NCI-H1436 (cell line): ENCODE measurements at regions not wholly inside any gene's neighbourhood (a gene's known extent, or its start where the extent isn't known, plus 50 kb on each side); places are given as distances from the start of the nearest gene placed in this dataset.
"Not testable (repeated sequence)": the region's sequence is repeated elsewhere in the genome, so short reads cannot be mapped to it uniquely, and the experiment has no call there.

Source experiments
- DNase-seq: peaks from one replicate; lab custom pipeline; 2025; lab: John Stamatoyannopoulos, UW

- DNase-seq, result no peak
These were observed 216.3 kb upstream of the ECI2 start for GRCh38 chr6:4351520-4352321.

DNA sequence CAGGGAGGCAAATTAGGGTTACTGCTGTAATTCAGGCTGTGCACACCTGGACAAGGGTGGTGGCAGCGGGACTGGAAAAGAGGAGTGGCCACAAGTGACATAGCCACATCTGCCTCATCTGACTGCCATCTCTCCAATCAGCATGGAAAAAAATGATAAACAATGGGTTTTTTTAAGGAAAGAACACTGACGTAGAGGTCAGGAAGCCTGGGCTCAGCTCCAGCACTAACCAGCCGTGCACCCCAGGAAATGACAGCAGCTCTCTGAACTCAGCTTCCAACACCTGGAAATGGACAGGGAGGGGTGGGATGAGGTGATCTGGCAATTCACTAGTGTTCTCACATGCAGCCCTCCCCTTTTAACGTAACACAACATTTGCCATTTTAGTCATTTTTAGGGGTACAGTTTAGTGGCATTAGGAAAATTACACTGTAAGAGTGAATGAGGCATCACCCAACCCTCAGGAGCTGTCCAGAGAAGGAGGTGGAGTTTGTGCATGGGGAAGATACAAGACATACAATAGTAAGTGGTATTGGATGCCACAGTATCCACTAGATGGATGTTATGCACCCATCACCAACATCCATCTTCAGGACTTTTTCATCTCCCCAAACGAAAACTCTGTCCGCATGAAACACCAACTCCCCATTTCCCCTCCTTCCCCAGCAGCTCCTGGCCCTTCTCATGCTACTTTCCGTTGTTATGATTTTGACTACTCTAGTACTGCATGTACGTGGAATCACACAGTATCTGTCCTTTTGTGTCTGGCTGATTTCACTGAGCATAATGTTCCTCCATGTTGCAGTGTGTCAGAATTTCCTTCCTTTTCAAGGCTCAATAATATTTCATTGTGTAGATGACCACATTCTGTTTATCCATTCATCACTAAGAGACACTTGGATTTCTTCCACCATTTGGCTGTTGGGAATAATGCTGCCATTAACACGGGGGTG is 215.5 kb upstream of the ECI2 start:
- DNase-seq, result no peak

GRCh38 chr6:4349931-4350330 is 214.6 kb upstream of the ECI2 start:
- no peak for DNase-seq

DNA sequence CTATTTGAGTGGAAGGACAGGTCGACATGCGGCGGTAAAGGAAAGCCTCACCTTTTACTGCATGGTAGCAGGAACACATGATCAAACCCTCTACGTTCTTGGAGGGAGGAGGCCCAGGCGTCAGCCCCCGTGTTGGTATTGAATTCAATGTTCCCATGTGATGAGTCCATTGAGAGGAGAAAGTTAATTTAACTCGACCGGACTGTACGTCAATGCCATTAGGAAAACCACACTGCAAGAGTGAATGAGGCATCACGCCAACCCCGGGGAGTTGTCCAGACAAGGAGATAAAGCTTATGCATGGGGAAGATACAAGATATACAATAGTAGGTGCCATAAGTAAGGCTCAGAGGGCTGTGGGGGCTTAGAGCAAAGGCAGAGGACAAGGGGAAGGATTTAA is 213.9 kb upstream of the ECI2 start:
- DNase-seq, result no peak

GRCh38 chr6:4348462-4349112 is 213.2 kb upstream of the ECI2 start:
- DNase-seq, result no peak

- DNase-seq, result no peak
These were observed 212.5 kb upstream of the ECI2 start for GRCh38 chr6:4347877-4348276.

GRCh38 chr6:4346659-4347333 is 211.4 kb upstream of the ECI2 start:
- DNase-seq, result no peak

GRCh38 chr6:4345543-4345942 is 210.2 kb upstream of the ECI2 start:
- no peak for DNase-seq

DNA sequence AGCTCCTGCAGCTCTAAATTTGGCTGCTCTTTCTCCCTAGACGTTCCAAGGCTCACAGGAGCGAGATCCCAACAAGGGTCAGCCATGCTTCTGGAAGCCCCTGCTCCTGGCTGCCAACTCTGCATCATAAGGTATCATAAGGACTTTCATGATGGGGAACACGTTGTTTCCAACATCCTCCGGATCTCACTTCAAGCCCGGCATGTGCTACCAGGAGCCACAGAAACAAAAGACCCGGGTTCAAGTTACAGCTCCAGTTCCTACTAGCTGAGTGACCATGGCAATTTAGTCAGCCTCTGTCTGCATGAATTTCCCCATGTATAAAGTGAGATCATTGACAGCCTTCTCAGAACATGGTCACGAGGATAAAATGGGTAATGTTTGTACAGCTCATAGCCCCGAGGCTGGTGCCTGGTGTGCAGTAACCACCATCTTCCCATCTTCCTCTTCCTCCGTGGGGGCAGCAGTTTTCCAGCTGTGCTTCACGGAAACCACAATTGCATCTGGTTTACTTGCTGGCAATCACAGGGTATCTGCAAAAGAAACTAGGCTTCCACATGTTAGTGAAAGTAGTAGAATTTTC is 209.0 kb upstream of the ECI2 start:
- DNase-seq, result no peak

- DNase-seq, result no peak
These were observed 207.2 kb upstream of the ECI2 start for GRCh38 chr6:4342407-4343137.

DNA sequence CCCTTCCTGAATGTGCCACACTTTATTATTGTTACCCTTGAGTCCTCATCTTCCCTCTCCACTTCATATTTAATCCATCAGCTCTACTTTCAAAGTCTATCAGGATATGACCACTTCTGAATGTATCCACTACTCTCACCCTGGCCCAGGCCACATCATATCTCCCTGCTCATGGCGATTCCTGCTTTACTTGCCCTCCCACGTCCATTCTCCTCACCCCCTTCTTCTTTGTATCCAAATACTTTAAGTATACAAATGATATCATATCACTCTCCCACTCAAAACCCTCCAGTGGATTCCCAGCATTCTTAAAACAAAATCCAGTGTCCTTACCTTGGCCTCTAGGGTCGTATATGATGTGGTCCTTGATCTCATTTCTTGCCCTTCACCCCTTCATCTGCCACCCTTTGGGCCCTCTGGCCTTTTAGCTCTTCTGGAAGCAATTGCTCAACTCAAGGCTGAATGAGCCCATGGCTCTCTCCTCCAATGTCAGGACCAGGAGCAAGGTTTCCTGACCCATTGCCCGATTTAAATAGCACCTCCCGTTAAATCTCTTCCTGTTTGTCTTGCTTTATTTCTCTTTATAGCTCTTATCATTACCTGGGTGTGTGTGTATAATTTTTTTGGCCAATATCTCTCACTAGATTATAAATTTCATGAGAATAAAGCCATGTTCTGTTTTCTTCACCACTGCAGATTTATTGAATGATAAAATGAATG is 205.9 kb upstream of the ECI2 start:
- DNase-seq, result no peak

DNA sequence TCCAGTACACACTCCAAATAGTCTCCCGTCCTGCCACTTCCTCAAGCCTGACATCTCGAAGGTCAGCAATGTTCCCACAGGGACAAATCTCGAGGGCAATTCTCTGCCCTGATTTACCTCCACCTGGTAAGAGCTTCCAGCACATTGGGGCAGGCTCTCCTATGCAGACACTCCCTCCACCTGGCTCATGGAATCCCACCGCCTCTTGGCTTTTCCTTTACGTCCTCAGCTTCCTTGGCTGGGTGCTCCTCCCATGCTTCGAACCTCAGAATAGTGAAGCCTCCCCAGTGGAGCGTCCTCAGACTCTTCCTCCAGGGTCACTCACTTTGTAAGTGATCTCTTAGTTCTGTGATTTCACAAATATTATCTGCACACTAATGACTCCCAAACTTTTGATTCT is 205.2 kb upstream of the ECI2 start:
- no peak for DNase-seq

GRCh38 chr6:4338884-4339283 is 203.5 kb upstream of the ECI2 start:
- DNase-seq, result no peak

GRCh38 chr6:4336778-4337442 is 201.5 kb upstream of the ECI2 start:
- no peak for DNase-seq

DNA sequence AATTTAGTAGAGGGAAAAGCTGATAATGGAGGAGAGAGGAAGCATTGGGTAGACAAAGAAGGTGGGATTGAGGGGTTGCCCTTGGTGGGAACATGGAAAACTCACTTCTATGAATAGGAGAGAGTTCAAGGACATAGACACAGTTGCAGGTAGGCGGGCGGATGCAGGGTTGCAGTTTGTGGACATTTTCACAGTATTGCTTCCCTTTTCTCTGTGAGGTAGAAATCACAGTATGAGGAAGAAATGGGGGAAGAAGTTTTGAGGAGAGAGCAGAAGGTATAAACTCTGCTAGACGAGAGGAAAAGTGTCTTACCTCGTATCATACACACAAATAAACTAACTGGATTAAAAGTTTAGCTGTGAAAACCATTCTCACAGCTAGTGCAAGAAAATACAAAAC is 200.7 kb upstream of the ECI2 start:
- DNase-seq, result no peak

GRCh38 chr6:4334158-4334740 is 198.9 kb upstream of the ECI2 start:
- DNase-seq, result not testable (repeated sequence)

- no peak for DNase-seq
These were observed 192.5 kb upstream of the ECI2 start for GRCh38 chr6:4327841-4328240.

GRCh38 chr6:4324746-4325145 is 189.4 kb upstream of the ECI2 start:
- no peak for DNase-seq

DNA sequence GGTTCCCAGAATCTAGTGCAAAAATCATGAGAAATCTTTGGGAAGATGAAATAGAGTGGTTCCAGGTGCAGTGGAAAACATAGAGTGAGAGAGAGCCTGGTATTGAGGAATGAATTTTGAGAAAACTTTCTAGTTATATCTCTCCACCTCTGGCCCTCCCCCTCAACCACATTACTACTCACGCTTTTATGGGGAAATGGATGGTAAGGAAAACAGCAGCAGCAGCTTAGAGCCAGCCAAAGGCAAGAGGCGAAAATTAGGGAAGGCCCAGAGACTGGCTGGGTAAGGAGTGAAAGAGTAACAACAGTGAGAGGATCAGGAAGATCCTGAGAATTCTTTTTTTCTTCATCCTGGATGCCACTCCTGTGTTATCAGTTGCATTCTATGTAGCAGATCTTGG is 187.9 kb upstream of the ECI2 start:
- DNase-seq, result no peak
